Ascending aorta (tissue), 2 donors: ENCODE measurements at regions not wholly inside any gene's neighbourhood (a gene's known extent, or its start where the extent isn't known, plus 50 kb on each side); places are given as distances from the start of the nearest gene placed in this dataset.

Experiments
- DNase-seq, 2 donors: peaks; one replicate each; pipeline ENCODE4 v3.0.0-alpha.2; 2019; ENCODE audit warnings: low spot score in 2 of 2
- H3K27ac ChIP-seq, 2 donors: fragments of 200-600 bp; sonication (generic); one replicate each; pipeline ENCODE4 v1.5.1; 2016 to 2017; ENCODE audit warnings: mild to moderate bottlenecking in 1 of 2
- H3K27me3 ChIP-seq: fragments of 200-600 bp; sonication (generic); one replicate; pipeline ENCODE4 v1.5.1; 2017
- H3K36me3 ChIP-seq, 2 donors: fragments of 200-600 bp; sonication (generic); one replicate each; pipeline ENCODE4 v1.5.1; 2016
- H3K4me1 ChIP-seq, 2 donors: fragments of 200-600 bp; sonication (generic); one replicate each; pipeline ENCODE4 v1.5.1; 2016 to 2017; ENCODE audit warnings: mild to moderate bottlenecking in 1 of 2
- H3K4me3 ChIP-seq, 2 donors: fragments of 200-600 bp; sonication (generic); one replicate each; pipeline ENCODE4 v1.5.1; 2016 to 2017; ENCODE audit warnings: mild to moderate bottlenecking in 1 of 2
- H3K9me3 ChIP-seq, 2 donors: fragments of 200-600 bp; sonication (generic); one replicate each; pipeline ENCODE4 v1.5.1; 2016
- intact Hi-C: fragments of 100-400 bp; cut with DNase I; formaldehyde crosslinking; loops from one replicate; pipeline ENCODE4 v1.15.1; 2023
- TF ChIP-seq, protein P1 (sequence below), 3 experiments: fragments of 200-600 bp in 2 of 3; fragments of 450-650 bp in 1 of 3; sonication (generic) in 2 of 3; IDR thresholded peaks; one replicate each; pipeline ENCODE4 v1.5.1; 2016 to 2019; ENCODE audit warnings: antibody characterized with exemption in 3 of 3, mild to moderate bottlenecking in 1 of 3, moderate library complexity in 1 of 3

DNA sequence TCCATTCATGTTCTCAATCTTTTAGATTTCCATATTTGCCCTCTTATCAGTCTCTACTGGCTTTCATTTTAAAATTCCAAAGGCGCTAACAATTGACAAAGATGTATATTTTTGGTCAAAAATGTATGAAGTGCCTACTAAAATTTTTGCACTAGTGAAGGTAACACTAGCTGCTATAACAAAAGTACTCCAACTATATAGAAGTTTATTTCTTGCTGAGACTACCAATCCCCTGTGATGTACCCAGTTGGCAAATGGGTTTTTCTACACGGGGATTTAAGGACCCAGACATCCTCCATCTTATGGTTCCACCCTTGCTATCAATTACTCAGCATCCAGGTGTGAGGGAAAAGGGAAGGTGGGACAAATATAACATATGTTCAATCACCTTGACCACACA, 75.3 kb upstream of the TSPAN8 start:
- Histone ChIP-seq H3K27me3 (no peaks in the 10 kb centered on the region), H3K4me3 (no peak overlapping the region), H3K9me3 (no peaks in the 10 kb centered on the region), H3K36me3 (no peaks in the 10 kb centered on the region), H3K27ac (no peak overlapping the region), H3K4me1 (no peaks in the 10 kb centered on the region)
- no peak for DNase-seq
- TF ChIP-seq, protein P1, sequence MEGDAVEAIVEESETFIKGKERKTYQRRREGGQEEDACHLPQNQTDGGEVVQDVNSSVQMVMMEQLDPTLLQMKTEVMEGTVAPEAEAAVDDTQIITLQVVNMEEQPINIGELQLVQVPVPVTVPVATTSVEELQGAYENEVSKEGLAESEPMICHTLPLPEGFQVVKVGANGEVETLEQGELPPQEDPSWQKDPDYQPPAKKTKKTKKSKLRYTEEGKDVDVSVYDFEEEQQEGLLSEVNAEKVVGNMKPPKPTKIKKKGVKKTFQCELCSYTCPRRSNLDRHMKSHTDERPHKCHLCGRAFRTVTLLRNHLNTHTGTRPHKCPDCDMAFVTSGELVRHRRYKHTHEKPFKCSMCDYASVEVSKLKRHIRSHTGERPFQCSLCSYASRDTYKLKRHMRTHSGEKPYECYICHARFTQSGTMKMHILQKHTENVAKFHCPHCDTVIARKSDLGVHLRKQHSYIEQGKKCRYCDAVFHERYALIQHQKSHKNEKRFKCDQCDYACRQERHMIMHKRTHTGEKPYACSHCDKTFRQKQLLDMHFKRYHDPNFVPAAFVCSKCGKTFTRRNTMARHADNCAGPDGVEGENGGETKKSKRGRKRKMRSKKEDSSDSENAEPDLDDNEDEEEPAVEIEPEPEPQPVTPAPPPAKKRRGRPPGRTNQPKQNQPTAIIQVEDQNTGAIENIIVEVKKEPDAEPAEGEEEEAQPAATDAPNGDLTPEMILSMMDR (IDR thresholded peaks at IDR 0.05), result no peak
- intact Hi-C loops, result no loop called here

DNA sequence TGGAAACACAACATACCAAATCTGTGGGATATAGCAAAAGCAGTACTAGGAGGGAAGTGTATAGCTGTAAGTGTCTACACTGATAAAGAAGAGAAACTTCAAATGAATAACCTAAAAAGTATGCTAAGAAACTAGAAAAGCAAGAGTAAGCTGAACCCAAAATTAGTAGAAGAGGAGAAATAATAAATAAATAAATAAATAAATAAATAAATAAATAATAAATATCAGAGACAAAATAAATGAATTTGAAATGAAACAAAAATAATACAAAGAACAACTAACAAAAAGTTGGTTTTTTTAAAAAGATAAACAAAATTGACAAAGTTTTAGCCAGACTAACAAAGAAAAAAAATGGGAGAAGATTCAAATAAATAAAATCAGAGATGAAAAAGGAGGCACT, 72.7 kb upstream of the TSPAN8 start:
- Histone ChIP-seq H3K9me3 (no peaks in the 10 kb centered on the region), H3K27ac (no peak overlapping the region), H3K27me3 (no peaks in the 10 kb centered on the region), H3K36me3 (no peaks in the 10 kb centered on the region), H3K4me3 (no peak overlapping the region), H3K4me1 (no peaks in the 10 kb centered on the region)
- TF ChIP-seq, protein P1 (IDR thresholded peaks at IDR 0.05), result no peak
- no peak for DNase-seq
- intact Hi-C loops, result no loop called here

DNA sequence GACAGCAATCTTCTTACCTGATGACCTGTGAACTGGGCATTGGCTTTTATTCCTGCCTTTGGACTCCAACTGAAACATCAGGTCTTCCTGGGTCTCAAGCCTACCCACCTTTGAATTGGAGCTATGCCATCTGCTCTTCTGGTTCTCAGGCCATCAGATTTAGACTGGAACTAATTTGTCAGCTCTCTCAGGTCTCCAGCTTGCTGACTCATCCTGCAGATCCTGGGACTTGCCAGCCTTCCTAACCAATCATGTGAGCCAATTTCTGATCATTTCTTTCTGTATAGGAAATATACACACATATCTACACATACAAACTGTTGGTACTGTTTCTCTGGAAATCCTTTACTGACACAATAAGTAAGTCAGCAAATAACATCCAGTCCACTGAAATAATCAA, 65.3 kb upstream of the TSPAN8 start:
- TF ChIP-seq, protein P1 (IDR thresholded peaks at IDR 0.05), result no peak
- H3K4me3 ChIP-seq, result no peak overlapping the region
- no peak for DNase-seq
- no peaks in the 10 kb centered on the region for H3K27me3 ChIP-seq
- no peaks in the 10 kb centered on the region for H3K36me3 ChIP-seq
- intact Hi-C loops, result no loop called here
- no peaks in the 10 kb centered on the region for H3K9me3 ChIP-seq
- H3K4me1 ChIP-seq, result no peaks in the 10 kb centered on the region
- no peak overlapping the region for H3K27ac ChIP-seq

DNA sequence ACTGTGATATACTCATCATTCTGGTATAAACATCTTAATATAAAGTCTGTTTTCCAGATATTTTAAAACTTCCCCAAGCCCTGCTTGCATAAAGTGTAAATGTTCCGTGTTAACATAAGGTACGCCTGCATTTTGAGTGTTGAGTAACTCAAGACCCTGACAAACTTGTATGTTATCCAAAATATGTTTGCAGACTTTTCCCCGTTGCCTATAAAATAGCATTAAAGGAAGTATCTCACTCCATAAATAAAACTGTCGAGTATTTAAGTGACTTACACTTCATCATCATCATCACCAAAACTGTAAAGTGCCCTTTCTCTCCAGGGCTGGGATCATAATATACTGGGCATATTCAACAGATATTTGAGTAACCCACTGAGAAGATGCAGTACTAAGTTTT, 64.6 kb upstream of the TSPAN8 start:
- intact Hi-C loops, result no loop called here
- Histone ChIP-seq H3K36me3 (no peaks in the 10 kb centered on the region), H3K27ac (no peak overlapping the region), H3K27me3 (no peaks in the 10 kb centered on the region), H3K4me3 (no peak overlapping the region), H3K9me3 (no peaks in the 10 kb centered on the region), H3K4me1 (no peaks in the 10 kb centered on the region)
- TF ChIP-seq, protein P1 (IDR thresholded peaks at IDR 0.05), result no peak
- DNase-seq, result no peak

DNA sequence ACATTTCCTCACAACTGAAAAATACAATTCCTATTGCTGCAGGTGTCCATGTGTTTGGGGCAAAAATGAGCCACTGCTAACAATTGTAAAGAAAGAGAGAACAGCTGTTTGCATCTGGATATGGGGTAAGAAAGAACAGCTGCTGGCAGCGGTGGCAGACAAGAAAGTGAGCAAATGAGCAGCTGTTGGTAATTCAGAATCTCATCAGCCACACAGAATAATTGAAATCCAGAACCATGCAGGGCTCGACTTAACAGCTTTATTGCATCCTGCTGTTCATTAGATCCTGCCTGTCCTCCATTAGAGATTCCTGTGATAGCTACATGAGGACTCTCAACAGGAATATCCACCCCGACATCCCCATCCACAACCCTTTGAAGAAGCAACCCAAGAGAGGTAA, 62.5 kb upstream of the TSPAN8 start:
- Histone ChIP-seq H3K4me1 (no peaks in the 10 kb centered on the region), H3K27ac (no peak overlapping the region), H3K4me3 (no peak overlapping the region), H3K9me3 (no peaks in the 10 kb centered on the region), H3K36me3 (no peaks in the 10 kb centered on the region), H3K27me3 (no peaks in the 10 kb centered on the region)
- intact Hi-C loops, result no loop called here
- no peak for DNase-seq
- TF ChIP-seq, protein P1 (IDR thresholded peaks at IDR 0.05), result no peak

DNA sequence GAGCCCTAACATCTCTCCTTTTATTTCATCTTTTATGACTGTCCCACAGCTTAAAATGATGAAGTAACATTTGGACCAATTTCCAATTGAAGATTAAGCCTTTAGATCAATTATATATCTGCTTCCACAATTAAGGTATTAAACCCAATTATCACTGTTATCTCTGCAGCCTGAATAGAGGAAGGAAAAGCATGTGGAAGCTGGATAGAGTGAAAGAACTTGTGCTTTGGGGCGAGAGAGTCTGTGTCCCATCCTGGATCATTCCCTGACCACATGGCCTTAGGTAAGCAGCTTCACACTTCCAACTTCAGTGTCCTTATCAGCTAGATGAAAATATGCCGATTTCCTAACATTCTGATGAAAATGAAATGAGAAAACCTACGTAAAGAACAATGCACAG, 61.4 kb upstream of the TSPAN8 start:
- Histone ChIP-seq H3K36me3 (no peaks in the 10 kb centered on the region), H3K9me3 (no peaks in the 10 kb centered on the region), H3K4me3 (no peak overlapping the region), H3K4me1 (peaks cover 0 to 2% of the 10 kb centered on the region in 2 donors), H3K27ac (no peak overlapping the region), H3K27me3 (no peaks in the 10 kb centered on the region)
- intact Hi-C loops, result loop anchor here (10.0 kb wide), 1 partner anchor 526 kb away; no protein-coding TSS in a partner anchor
- TF ChIP-seq, protein P1 (IDR thresholded peaks at IDR 0.05), result no peak
- DNase-seq, result no peak
